Heart right ventricle (tissue), 16 donors: ENCODE measurements at regions not wholly inside any gene's neighbourhood (a gene's known extent, or its start where the extent isn't known, plus 50 kb on each side); places are given as distances from the start of the nearest gene placed in this dataset.

ENCODE experiments used
- ATAC-seq, 8 donors: fragments of 200-7000 bp; cut with Tn5 transposase; one replicate each; pipeline ENCODE4 v1.9.1; 2020; ENCODE audit warnings: mild to moderate bottlenecking in 8 of 8, moderate library complexity in 8 of 8, moderate number of reproducible peaks in 1 of 8
- DNase-seq, 2 donors: peaks; one replicate each; pipeline ENCODE4 v3.0.0-alpha.2; 2020
- H3K27ac ChIP-seq, 10 donors: fragments of 200-600 bp; sonication (generic) in 2 of 10; one replicate each; pipeline versions ENCODE4 v1.5.0 to v1.8.0; 2020 to 2022; ENCODE audit warnings: mild to moderate bottlenecking in 3 of 10
- H3K27me3 ChIP-seq, 7 donors: fragments of 200-600 bp; one replicate each; pipeline ENCODE4 v1.8.0; 2021 to 2022; ENCODE audit warnings: mild to moderate bottlenecking in 2 of 7
- H3K36me3 ChIP-seq, 9 donors: fragments of 200-600 bp; sonication (generic) in 1 of 9; one replicate each; pipeline versions ENCODE4 v1.5.0 to v1.8.0; 2020 to 2022; ENCODE audit warnings: mild to moderate bottlenecking in 2 of 9
- H3K4me1 ChIP-seq, 9 donors: fragments of 200-600 bp; sonication (generic) in 1 of 9; one replicate each; pipeline versions ENCODE4 v1.5.0 to v1.8.0; 2020 to 2022; ENCODE audit warnings: mild to moderate bottlenecking in 4 of 9
- H3K4me3 ChIP-seq, 10 donors: fragments of 200-600 bp; sonication (generic) in 2 of 10; one replicate each; pipeline versions ENCODE4 v1.5.0 to v1.8.0; 2020 to 2022; ENCODE audit warnings: mild to moderate bottlenecking in 7 of 10, moderate library complexity in 2 of 10
- H3K9me3 ChIP-seq, 11 donors: fragments of 200-600 bp in 10 of 11; sonication (generic) in 2 of 11; one replicate each; pipeline versions ENCODE4 v1.5.0 to v1.8.0; 2013 to 2022; ENCODE audit warnings: mild to moderate bottlenecking in 2 of 11, control low read depth in 1 of 11, moderate library complexity in 1 of 11
- WGBS, 2 donors: extraction: QIAGEN DNeasy Blood & Tissue Kit; methylation state at CpG; one replicate each; pipeline ENCODE4 v1.1.7; 2013; ENCODE audit warnings: inconsistent platforms in 1 of 2; 5-methylcytosine and 5-hydroxymethylcytosine counted together
- intact Hi-C, 10 donors: fragments of 100-400 bp; cut with DNase I; formaldehyde crosslinking; loops; one replicate each; pipeline versions ENCODE4 v1.11.1 to v1.14.2; 2022
- TF ChIP-seq, protein P1 (sequence below), 9 donors: fragments of 200-600 bp; sonication (generic) in 2 of 9; IDR thresholded peaks; one replicate each; pipeline versions ENCODE4 v1.5.0 to v1.8.0; 2021 to 2022; ENCODE audit warnings: antibody characterized with exemption in 9 of 9, mild to moderate bottlenecking in 5 of 9, moderate library complexity in 1 of 9
- donor health status: Arrhythmogenic right ventricular cardiomyopathy.
- donor health status: ischemic (EF 13 %, LVEDD 7.1; RV severe dilation, severe dysfunction).
- donor health status: healthy with polysubstance abuse.
- donor health status: DM: no; HTN: yes; CAD: no.
- donor health status: DM: no; HTN: no; CAD: no.
- donor health status: ischemic (EF 25% LVEDD 6.9; RV normal size, moderate dysfunction).
- donor health status: ischemic (EF 25% LVEDD 5.7; RV mildly dilated, moderate dysfunction).
- donor health status: healthy.
- donor health status: DM: yes; HTN: yes; CAD: no.
- donor health status: Ischemic cardiomyopathy.
- donor health status: ischemic (EF 35%, LVEDD 5.7; RV mildly dilated, moderate dysfunction).
- donor health status: nonischemic (EF 11% LVEDD 7.7; RV severe dilation, severe dysfunction).
- donor health status: DM: yes; HTN: yes; CAD: no.
- donor health status: PGD.
- donor health status: ischemic (EF 29% LVEDD 5.4; RV normal size, mild dysfunction).
- donor health status: nonischemic (EF 23%, LVEDD 6.1; RV moderate dilation, normal function).

DNA sequence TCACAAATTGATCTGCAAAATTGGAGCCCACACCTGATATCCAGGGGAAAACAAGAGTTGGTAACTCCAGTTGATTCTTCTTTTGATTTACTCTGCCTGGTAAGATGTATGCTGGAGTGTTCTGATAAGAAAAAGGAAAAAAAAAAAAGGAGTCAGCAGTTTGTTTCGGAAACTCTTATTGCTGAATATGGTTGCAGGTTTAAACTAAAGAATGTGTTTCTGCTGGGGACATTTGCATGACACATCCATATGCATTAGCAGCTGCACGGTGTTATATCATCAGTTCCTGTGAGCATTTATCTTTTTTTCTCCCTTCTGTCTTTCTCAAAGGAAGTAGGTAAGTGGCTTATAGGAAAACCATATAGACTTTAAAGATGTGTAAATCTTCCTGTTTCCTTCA is 418.5 kb upstream of the ESRRG start:
- no peak overlapping the region for H3K27ac ChIP-seq
- no peaks in the 10 kb centered on the region for H3K36me3 ChIP-seq
- H3K27me3 ChIP-seq = peaks cover 0 to 48% (median 41%) of the 10 kb centered on the region in 7 donors
- intact Hi-C loops = no loop called here
- H3K4me1 ChIP-seq = peaks cover 0 to 16% (median 3%) of the 10 kb centered on the region in 9 donors
- no peak overlapping the region for H3K4me3 ChIP-seq
- peaks cover 0 to 13% (median 0%) of the 10 kb centered on the region in 11 donors for H3K9me3 ChIP-seq
- ATAC-seq (no peak), DNase-seq (no peak)
- WGBS, 2 donors = 71 to 72% methylated on average over 2 of the region's 2 CpGs
- TF ChIP-seq, protein P1, sequence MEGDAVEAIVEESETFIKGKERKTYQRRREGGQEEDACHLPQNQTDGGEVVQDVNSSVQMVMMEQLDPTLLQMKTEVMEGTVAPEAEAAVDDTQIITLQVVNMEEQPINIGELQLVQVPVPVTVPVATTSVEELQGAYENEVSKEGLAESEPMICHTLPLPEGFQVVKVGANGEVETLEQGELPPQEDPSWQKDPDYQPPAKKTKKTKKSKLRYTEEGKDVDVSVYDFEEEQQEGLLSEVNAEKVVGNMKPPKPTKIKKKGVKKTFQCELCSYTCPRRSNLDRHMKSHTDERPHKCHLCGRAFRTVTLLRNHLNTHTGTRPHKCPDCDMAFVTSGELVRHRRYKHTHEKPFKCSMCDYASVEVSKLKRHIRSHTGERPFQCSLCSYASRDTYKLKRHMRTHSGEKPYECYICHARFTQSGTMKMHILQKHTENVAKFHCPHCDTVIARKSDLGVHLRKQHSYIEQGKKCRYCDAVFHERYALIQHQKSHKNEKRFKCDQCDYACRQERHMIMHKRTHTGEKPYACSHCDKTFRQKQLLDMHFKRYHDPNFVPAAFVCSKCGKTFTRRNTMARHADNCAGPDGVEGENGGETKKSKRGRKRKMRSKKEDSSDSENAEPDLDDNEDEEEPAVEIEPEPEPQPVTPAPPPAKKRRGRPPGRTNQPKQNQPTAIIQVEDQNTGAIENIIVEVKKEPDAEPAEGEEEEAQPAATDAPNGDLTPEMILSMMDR (IDR thresholded peaks at IDR 0.05) = no peak

DNA sequence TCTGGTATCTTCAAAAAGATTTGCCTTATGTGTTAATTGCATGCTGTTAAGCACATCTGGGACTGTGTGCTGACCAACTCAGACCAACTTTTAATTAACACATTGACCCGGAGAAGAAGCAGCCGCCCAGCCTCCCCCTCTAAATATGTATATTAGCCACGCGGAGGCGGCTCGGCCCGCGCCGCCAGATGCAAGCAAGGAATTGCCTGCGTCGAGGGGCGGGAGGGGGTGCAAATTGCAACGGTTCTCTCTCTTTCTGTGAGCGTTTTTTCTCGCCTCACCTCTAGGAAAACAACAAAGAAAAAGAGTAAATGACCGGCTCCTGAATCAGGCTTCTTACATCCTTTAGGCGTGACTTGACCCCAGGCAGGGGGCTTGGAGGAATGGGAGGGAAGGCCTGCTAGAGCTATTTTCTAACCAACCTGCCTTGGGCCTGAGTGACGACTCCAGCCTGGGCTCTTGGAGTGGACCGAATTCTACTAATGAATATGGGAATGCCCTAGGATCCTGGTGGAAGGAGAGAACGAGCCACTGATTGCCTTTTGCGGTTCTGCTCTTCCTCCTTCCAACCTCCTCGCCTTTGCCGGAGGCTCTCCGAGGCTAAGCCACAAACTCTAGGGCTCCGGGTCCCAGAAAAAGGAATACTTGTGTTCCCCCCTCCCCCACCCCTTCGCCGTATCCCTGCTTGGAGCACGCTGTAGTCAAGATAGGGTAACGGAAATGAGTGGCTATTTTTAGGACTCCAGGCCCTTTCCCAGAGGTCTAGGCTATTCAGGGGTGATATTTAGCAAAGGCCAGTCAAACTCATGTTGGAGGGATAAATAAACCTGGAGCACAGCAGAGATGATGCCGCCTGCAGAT is 417.0 kb upstream of the ESRRG start:
- 13 to 14% methylated on average over 30 of the region's 30 CpGs for WGBS, 2 donors
- Histone ChIP-seq H3K4me3 (peak overlapping the region in 9 of 10 donors; percentile 8 to 45 (median 31)), H3K9me3 (peaks cover 0 to 7% (median 0%) of the 10 kb centered on the region in 11 donors), H3K4me1 (peaks cover 0 to 24% (median 4%) of the 10 kb centered on the region in 9 donors), H3K27ac (peak overlapping the region in 8 of 10 donors; percentile 36 to 81 (median 69)), H3K27me3 (peaks cover 0 to 61% (median 56%) of the 10 kb centered on the region in 7 donors), H3K36me3 (no peaks in the 10 kb centered on the region)
- TF ChIP-seq, protein P1 (IDR thresholded peaks at IDR 0.05) = no peak
- DNase-seq = peak in 1 of 2 donors; percentile 19
- ATAC-seq = peak; percentile 38 to 91 (median 84)
- intact Hi-C loops = no loop called here

DNA sequence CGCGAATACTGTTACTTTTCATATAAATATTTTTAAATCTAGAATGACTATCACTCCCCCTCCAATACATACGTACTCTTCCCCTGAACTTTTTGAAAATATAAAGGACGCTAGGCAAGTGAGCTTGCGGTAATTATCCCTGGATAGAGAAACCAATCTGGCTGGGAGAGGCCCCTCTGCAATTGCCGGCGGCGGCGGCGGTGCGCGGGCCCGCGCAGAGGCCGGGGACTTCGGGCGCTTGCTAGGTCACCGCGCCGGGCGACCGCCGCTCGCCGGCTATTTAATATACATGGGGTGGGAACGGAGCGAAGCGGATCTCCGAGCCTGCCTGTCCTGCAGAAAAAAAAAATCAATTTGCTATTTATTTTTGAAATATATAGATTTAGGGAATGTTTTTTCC is 416.3 kb upstream of the ESRRG start:
- TF ChIP-seq, protein P1 (IDR thresholded peaks at IDR 0.05) = no peak
- peak overlapping the region in 9 of 10 donors; percentile 8 to 45 (median 31) for H3K4me3 ChIP-seq
- peak overlapping the region in 3 of 10 donors; percentile 16 to 77 (median 70) for H3K27ac ChIP-seq
- peaks cover 0 to 68% (median 62%) of the 10 kb centered on the region in 7 donors for H3K27me3 ChIP-seq
- ATAC-seq = peak in 4 of 8 donors; percentile 36 to 61 (median 54)
- H3K4me1 ChIP-seq = peaks cover 0 to 24% (median 4%) of the 10 kb centered on the region in 9 donors
- intact Hi-C loops = loop anchor here in 2 of 10 donors (5.0 kb wide), 2 partner anchors 47 to 177 kb away; no protein-coding TSS in a partner anchor
- DNase-seq = peak in 1 of 2 donors; percentile 31
- no peaks in the 10 kb centered on the region for H3K36me3 ChIP-seq
- H3K9me3 ChIP-seq = no peaks in the 10 kb centered on the region
- 18 to 19% methylated on average over 29 of the region's 29 CpGs for WGBS, 2 donors

DNA sequence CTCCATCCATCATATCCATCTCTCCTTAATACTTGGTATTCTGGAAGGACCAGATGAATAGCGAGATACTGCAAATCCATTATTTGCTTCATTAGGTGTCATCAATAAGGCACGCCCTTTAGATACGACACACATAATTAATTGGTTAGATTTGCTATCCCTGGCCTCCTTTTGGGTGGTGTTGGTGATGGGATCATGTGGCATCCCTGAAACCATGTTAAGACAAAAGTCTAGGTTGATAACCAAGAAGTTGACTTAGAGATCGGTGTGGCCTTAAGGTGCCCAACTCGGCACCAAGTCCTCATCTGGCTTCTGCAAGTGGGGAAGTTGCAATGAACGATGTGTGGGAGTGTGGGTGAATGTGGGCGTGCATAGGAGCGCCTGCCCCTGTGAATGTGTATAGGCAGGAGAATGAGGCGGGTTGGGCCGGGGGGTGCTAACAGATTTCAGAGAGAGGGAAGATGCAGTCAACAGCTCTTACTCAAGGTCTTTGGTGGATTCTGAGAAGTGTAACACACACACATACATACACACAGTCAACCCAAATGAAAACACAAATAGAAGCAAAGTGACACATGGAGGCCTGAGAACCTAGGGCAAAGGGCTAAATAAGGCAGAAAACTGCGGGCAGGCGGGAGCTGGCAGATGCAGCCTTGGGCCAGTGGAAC is 415.7 kb upstream of the ESRRG start:
- no peaks in the 10 kb centered on the region for H3K36me3 ChIP-seq
- H3K27ac ChIP-seq = peak overlapping the region in 2 of 10 donors; percentile 16 to 77
- DNase-seq (no peak), ATAC-seq (no peak)
- TF ChIP-seq, protein P1 (IDR thresholded peaks at IDR 0.05) = no peak
- no peak overlapping the region for H3K4me3 ChIP-seq
- WGBS, 2 donors = 54 to 67% methylated on average over 12 of the region's 12 CpGs
- intact Hi-C loops = loop anchor here in 2 of 10 donors (5.0 kb wide), 2 partner anchors 47 to 177 kb away; no protein-coding TSS in a partner anchor
- peaks cover 0 to 74% (median 67%) of the 10 kb centered on the region in 7 donors for H3K27me3 ChIP-seq
- no peaks in the 10 kb centered on the region for H3K9me3 ChIP-seq
- peaks cover 0 to 24% (median 4%) of the 10 kb centered on the region in 9 donors for H3K4me1 ChIP-seq
